Omental fat pad (tissue), 3 donors: ENCODE measurements at regions not wholly inside any gene's neighbourhood (a gene's known extent, or its start where the extent isn't known, plus 50 kb on each side); places are given as distances from the start of the nearest gene placed in this dataset.

Experiments
- ATAC-seq: fragments of 150-250 bp; one replicate; pipeline ENCODE4 v1.9.1; 2016; ENCODE audit warnings: mild to moderate bottlenecking, moderate library complexity; ENCODE audit not compliant: low FRiP score
- DNase-seq: peaks from one replicate; pipeline ENCODE4 v3.0.0-alpha.2; 2019; ENCODE audit warnings: low spot score
- TF ChIP-seq, protein P1 (sequence below), 3 donors: fragments of 450-650 bp; IDR thresholded peaks; one replicate each; pipeline ENCODE4 v1.5.1; 2016 to 2017; ENCODE audit warnings: antibody characterized with exemption in 3 of 3, mild to moderate bottlenecking in 3 of 3, moderate library complexity in 2 of 3

DNA sequence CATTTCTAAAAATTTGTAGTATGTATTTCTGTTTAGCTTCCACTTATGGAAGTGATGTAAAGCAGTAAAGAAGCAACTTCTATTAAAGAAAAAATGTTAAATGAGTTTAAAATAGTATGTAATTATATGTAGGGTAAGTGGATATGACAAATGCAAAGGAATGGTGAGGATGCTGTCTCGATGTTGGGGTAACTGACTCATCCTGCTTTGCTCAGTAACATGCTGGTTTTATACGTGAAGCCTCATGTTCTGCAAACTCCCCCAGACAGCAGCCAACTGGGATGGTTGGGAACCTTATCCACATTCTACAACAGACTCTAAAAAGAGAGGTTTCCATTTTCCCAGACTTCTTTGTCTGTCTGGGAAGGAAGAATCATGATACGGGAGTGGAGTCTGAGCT is 1006.4 kb upstream of the TMEM132C start:
- DNase-seq (no peak), ATAC-seq (no peak)
- TF ChIP-seq, protein P1, sequence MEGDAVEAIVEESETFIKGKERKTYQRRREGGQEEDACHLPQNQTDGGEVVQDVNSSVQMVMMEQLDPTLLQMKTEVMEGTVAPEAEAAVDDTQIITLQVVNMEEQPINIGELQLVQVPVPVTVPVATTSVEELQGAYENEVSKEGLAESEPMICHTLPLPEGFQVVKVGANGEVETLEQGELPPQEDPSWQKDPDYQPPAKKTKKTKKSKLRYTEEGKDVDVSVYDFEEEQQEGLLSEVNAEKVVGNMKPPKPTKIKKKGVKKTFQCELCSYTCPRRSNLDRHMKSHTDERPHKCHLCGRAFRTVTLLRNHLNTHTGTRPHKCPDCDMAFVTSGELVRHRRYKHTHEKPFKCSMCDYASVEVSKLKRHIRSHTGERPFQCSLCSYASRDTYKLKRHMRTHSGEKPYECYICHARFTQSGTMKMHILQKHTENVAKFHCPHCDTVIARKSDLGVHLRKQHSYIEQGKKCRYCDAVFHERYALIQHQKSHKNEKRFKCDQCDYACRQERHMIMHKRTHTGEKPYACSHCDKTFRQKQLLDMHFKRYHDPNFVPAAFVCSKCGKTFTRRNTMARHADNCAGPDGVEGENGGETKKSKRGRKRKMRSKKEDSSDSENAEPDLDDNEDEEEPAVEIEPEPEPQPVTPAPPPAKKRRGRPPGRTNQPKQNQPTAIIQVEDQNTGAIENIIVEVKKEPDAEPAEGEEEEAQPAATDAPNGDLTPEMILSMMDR (IDR thresholded peaks at IDR 0.05) = no peak

GRCh38 chr12:127260999-127261398 is 1006.0 kb upstream of the TMEM132C start:
- ATAC-seq = no peak
- no peak for DNase-seq
- TF ChIP-seq, protein P1 (IDR thresholded peaks at IDR 0.05) = no peak

GRCh38 chr12:127262615-127263014 is 1004.4 kb upstream of the TMEM132C start:
- no peak for ATAC-seq
- DNase-seq = no peak
- TF ChIP-seq, protein P1 (IDR thresholded peaks at IDR 0.05) = no peak

DNA sequence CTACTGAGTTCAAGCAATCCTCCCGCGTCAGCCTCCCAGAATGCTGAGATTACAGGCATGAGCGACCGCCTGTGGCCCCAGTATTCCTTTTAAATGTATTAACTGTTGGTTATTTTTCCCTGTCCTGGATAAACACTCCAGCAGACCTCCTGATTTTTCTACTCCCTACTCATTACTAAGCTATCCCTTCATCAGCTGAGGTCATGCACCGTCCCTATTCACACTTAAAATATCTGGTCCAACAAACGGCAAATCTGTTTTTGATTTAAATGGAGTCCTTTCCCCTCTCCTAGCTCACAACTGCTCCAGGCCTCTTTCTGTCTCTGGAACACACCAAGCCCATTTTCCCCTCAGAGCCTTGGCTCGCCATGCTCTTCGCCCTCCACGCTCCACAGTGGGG is 1003.3 kb upstream of the TMEM132C start:
- TF ChIP-seq, protein P1 (IDR thresholded peaks at IDR 0.05) = no peak
- DNase-seq = no peak
- ATAC-seq = no peak

DNA sequence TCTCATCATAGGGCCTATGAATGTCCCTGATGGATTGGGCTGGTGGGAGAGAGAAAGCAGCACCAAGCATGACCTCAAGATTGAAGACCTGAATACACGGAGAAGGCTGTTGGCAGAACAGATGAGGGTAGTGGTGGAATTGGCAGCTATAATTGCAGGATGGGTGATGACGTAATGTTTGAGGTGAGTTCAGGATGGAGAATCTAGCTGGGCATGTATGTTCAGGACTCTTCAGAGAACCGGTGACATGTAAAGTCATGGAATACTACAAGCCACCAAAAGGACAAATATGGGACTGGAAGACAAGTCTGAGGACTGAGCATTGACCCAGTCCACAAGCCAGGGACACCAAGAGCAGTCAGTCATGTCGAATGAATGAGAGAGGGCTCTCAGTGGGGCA is 999.8 kb upstream of the TMEM132C start:
- TF ChIP-seq, protein P1 (IDR thresholded peaks at IDR 0.05) = no peak
- DNase-seq (no peak), ATAC-seq (no peak)

GRCh38 chr12:127268213-127268612 is 998.8 kb upstream of the TMEM132C start:
- ATAC-seq (no peak), DNase-seq (no peak)
- TF ChIP-seq, protein P1 (IDR thresholded peaks at IDR 0.05) = no peak

- ATAC-seq = no peak
- TF ChIP-seq, protein P1 (IDR thresholded peaks at IDR 0.05) = no peak
- DNase-seq = no peak
Observed at GRCh38 chr12:127268706-127269425, 998.1 kb upstream of the TMEM132C start.
